ENCODE measurements at regions not wholly inside any gene's neighbourhood (a gene's known extent, or its start where the extent isn't known, plus 50 kb on each side); places are given as distances from the start of the nearest gene placed in this dataset.

- peak; percentile 17 to 24; a peak in 2 of 4 replicates for TF ChIP-seq RAD21 (CRISPR knock-in tag; conservative IDR thresholded peaks at IDR 0.05 in 1 of 2, IDR thresholded peaks at IDR 0.05 in 1 of 2)
- TF ChIP-seq HEY1 (CRISPR knock-in tag; IDR thresholded peaks at IDR 0.05; ENCODE audit: borderline replicate concordance): no peak
- no peak for TF ChIP-seq TARDBP (IDR thresholded peaks at IDR 0.05)
- peak in 1 of 2 experiments; percentile 74; a peak in 2 of 4 replicates for TF ChIP-seq RCOR1 (IDR thresholded peaks at IDR 0.05; ENCODE audit: borderline replicate concordance in 1 of 2, low read depth in 2 of 2, low read length in 2 of 2)
- no peak for TF ChIP-seq NR2F6 (CRISPR knock-in tag; IDR thresholded peaks at IDR 0.05)
- no peak for TF ChIP-seq NR2C2 (CRISPR knock-in tag; IDR thresholded peaks at IDR 0.05)
- no peak; the same call in none of the 2 replicates for TF ChIP-seq NR2C2 (tag; IDR thresholded peaks at IDR 0.05)
- TF ChIP-seq NCOR1 (IDR thresholded peaks at IDR 0.05): 0 out of 2 replicates have a peak, but pooled peaks have one; percentile 34
- TF ChIP-seq, protein P1, sequence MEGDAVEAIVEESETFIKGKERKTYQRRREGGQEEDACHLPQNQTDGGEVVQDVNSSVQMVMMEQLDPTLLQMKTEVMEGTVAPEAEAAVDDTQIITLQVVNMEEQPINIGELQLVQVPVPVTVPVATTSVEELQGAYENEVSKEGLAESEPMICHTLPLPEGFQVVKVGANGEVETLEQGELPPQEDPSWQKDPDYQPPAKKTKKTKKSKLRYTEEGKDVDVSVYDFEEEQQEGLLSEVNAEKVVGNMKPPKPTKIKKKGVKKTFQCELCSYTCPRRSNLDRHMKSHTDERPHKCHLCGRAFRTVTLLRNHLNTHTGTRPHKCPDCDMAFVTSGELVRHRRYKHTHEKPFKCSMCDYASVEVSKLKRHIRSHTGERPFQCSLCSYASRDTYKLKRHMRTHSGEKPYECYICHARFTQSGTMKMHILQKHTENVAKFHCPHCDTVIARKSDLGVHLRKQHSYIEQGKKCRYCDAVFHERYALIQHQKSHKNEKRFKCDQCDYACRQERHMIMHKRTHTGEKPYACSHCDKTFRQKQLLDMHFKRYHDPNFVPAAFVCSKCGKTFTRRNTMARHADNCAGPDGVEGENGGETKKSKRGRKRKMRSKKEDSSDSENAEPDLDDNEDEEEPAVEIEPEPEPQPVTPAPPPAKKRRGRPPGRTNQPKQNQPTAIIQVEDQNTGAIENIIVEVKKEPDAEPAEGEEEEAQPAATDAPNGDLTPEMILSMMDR (IDR thresholded peaks at IDR 0.05 in 2 of 3, conservative IDR thresholded peaks at IDR 0.05 in 1 of 3; ENCODE audit: insufficient read depth in 2 of 3, low read depth in 1 of 3, low read length in 3 of 3): no peak
- TF ChIP-seq MAZ (CRISPR knock-in tag; conservative IDR thresholded peaks at IDR 0.05 in 1 of 2, IDR thresholded peaks at IDR 0.05 in 1 of 2): peak; percentile 34 to 75; a peak in 3 of 4 replicates
- no peak for TF ChIP-seq IRF2 (CRISPR knock-in tag; IDR thresholded peaks at IDR 0.05)
- TF ChIP-seq ZBTB9 (CRISPR knock-in tag; IDR thresholded peaks at IDR 0.05): 0 out of 2 replicates have a peak, but pooled peaks have one; percentile 32
- TF ChIP-seq NCOA6 (IDR thresholded peaks at IDR 0.05): no peak
- TF ChIP-seq ZNF668 (CRISPR knock-in tag; IDR thresholded peaks at IDR 0.05): no peak
- TF ChIP-seq TFE3 (CRISPR knock-in tag; IDR thresholded peaks at IDR 0.05): no peak
- TF ChIP-seq POLR2AphosphoS5 (IDR thresholded peaks at IDR 0.05; ENCODE audit: control insufficient read depth, insufficient read depth, low read depth, low read length): no peak
- TF ChIP-seq ZNF766 (CRISPR knock-in tag; conservative IDR thresholded peaks at IDR 0.05): 0 out of 2 replicates have a peak, but pooled peaks have one; percentile 50
- no peak for TF ChIP-seq POLR2G (IDR thresholded peaks at IDR 0.05; ENCODE audit: low read depth, low read length)
- peak; percentile 13; the same call in 1 of the 2 replicates for TF ChIP-seq RFX1 (IDR thresholded peaks at IDR 0.05)
- peak; percentile 85 for TF ChIP-seq SOX6 (IDR thresholded peaks at IDR 0.05)
- TF ChIP-seq RBM25 (IDR thresholded peaks at IDR 0.05; ENCODE audit: low read depth, low read length, severe bottlenecking): no peak
- TF ChIP-seq JUN (IDR thresholded peaks at IDR 0.05; ENCODE audit: borderline replicate concordance, low read depth, low read length): peak; percentile 23; the same call in 1 of the 2 replicates
- no peak for TF ChIP-seq JUN (CRISPR knock-in tag; IDR thresholded peaks at IDR 0.05; ENCODE audit: borderline replicate concordance)
- no peak for TF ChIP-seq SRSF7 (optimal IDR thresholded peaks at IDR 0.05; ENCODE audit: low read depth, low read length)
- TF ChIP-seq KLF13 (tag; IDR thresholded peaks at IDR 0.05; ENCODE audit: borderline replicate concordance, low read depth): no peak
Observed at GRCh38 chr6:106847116-106847515, 127.4 kb downstream of the CD24 start (continued).

Measured in K562 (cell line).